ENCODE measurements at regions not wholly inside any gene's neighbourhood (a gene's known extent, or its start where the extent isn't known, plus 50 kb on each side); places are given as distances from the start of the nearest gene placed in this dataset.

GRCh38 chr12:92619730-92620684 is 82.8 kb upstream of the PLEKHG7 start:
- TF ChIP-seq POLR2A (IDR thresholded peaks at IDR 0.05) (no peak), POLR2AphosphoS5 (IDR thresholded peaks at IDR 0.05; ENCODE audit: insufficient read depth in 1 of 2, low read depth in 1 of 2) (no peak)
- TF ChIP-seq, protein P1, sequence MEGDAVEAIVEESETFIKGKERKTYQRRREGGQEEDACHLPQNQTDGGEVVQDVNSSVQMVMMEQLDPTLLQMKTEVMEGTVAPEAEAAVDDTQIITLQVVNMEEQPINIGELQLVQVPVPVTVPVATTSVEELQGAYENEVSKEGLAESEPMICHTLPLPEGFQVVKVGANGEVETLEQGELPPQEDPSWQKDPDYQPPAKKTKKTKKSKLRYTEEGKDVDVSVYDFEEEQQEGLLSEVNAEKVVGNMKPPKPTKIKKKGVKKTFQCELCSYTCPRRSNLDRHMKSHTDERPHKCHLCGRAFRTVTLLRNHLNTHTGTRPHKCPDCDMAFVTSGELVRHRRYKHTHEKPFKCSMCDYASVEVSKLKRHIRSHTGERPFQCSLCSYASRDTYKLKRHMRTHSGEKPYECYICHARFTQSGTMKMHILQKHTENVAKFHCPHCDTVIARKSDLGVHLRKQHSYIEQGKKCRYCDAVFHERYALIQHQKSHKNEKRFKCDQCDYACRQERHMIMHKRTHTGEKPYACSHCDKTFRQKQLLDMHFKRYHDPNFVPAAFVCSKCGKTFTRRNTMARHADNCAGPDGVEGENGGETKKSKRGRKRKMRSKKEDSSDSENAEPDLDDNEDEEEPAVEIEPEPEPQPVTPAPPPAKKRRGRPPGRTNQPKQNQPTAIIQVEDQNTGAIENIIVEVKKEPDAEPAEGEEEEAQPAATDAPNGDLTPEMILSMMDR (IDR thresholded peaks at IDR 0.05): no peak
